ENCODE measurements at regions not wholly inside any gene's neighbourhood (a gene's known extent, or its start where the extent isn't known, plus 50 kb on each side); places are given as distances from the start of the nearest gene placed in this dataset.

DNA sequence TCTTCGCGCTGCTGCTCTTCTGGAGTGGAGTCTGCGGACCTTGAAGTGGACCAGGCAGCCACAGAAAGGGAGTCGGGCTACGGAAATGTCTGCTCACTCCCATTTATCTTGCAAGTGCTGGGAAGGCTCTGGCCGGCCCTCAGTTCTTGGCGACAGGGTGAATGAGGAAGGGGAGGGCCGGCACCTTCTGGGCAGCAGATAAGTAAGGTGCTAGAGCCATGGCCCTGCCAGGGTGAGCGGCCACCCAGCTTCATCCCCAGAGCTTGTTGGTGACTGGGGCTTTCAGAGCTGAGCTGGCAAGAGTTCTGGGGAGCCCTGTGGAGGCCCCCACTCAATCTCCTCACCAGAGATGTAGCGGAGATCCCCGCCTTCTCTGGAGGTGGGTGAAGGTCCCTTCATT is 103.5 kb downstream of the ASB7 start (continued):
- TF ChIP-seq, protein P1, sequence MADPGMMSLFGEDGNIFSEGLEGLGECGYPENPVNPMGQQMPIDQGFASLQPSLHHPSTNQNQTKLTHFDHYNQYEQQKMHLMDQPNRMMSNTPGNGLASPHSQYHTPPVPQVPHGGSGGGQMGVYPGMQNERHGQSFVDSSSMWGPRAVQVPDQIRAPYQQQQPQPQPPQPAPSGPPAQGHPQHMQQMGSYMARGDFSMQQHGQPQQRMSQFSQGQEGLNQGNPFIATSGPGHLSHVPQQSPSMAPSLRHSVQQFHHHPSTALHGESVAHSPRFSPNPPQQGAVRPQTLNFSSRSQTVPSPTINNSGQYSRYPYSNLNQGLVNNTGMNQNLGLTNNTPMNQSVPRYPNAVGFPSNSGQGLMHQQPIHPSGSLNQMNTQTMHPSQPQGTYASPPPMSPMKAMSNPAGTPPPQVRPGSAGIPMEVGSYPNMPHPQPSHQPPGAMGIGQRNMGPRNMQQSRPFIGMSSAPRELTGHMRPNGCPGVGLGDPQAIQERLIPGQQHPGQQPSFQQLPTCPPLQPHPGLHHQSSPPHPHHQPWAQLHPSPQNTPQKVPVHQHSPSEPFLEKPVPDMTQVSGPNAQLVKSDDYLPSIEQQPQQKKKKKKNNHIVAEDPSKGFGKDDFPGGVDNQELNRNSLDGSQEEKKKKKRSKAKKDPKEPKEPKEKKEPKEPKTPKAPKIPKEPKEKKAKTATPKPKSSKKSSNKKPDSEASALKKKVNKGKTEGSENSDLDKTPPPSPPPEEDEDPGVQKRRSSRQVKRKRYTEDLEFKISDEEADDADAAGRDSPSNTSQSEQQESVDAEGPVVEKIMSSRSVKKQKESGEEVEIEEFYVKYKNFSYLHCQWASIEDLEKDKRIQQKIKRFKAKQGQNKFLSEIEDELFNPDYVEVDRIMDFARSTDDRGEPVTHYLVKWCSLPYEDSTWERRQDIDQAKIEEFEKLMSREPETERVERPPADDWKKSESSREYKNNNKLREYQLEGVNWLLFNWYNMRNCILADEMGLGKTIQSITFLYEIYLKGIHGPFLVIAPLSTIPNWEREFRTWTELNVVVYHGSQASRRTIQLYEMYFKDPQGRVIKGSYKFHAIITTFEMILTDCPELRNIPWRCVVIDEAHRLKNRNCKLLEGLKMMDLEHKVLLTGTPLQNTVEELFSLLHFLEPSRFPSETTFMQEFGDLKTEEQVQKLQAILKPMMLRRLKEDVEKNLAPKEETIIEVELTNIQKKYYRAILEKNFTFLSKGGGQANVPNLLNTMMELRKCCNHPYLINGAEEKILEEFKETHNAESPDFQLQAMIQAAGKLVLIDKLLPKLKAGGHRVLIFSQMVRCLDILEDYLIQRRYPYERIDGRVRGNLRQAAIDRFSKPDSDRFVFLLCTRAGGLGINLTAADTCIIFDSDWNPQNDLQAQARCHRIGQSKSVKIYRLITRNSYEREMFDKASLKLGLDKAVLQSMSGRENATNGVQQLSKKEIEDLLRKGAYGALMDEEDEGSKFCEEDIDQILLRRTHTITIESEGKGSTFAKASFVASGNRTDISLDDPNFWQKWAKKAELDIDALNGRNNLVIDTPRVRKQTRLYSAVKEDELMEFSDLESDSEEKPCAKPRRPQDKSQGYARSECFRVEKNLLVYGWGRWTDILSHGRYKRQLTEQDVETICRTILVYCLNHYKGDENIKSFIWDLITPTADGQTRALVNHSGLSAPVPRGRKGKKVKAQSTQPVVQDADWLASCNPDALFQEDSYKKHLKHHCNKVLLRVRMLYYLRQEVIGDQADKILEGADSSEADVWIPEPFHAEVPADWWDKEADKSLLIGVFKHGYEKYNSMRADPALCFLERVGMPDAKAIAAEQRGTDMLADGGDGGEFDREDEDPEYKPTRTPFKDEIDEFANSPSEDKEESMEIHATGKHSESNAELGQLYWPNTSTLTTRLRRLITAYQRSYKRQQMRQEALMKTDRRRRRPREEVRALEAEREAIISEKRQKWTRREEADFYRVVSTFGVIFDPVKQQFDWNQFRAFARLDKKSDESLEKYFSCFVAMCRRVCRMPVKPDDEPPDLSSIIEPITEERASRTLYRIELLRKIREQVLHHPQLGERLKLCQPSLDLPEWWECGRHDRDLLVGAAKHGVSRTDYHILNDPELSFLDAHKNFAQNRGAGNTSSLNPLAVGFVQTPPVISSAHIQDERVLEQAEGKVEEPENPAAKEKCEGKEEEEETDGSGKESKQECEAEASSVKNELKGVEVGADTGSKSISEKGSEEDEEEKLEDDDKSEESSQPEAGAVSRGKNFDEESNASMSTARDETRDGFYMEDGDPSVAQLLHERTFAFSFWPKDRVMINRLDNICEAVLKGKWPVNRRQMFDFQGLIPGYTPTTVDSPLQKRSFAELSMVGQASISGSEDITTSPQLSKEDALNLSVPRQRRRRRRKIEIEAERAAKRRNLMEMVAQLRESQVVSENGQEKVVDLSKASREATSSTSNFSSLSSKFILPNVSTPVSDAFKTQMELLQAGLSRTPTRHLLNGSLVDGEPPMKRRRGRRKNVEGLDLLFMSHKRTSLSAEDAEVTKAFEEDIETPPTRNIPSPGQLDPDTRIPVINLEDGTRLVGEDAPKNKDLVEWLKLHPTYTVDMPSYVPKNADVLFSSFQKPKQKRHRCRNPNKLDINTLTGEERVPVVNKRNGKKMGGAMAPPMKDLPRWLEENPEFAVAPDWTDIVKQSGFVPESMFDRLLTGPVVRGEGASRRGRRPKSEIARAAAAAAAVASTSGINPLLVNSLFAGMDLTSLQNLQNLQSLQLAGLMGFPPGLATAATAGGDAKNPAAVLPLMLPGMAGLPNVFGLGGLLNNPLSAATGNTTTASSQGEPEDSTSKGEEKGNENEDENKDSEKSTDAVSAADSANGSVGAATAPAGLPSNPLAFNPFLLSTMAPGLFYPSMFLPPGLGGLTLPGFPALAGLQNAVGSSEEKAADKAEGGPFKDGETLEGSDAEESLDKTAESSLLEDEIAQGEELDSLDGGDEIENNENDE (IDR thresholded peaks at IDR 0.05; ENCODE audit: low read depth, low read length): no peak
- no peak for TF ChIP-seq JUN (IDR thresholded peaks at IDR 0.05; ENCODE audit: borderline replicate concordance, low read depth, low read length)
- TF ChIP-seq JUN (CRISPR knock-in tag; IDR thresholded peaks at IDR 0.05; ENCODE audit: borderline replicate concordance): no peak
- TF ChIP-seq, protein P2, sequence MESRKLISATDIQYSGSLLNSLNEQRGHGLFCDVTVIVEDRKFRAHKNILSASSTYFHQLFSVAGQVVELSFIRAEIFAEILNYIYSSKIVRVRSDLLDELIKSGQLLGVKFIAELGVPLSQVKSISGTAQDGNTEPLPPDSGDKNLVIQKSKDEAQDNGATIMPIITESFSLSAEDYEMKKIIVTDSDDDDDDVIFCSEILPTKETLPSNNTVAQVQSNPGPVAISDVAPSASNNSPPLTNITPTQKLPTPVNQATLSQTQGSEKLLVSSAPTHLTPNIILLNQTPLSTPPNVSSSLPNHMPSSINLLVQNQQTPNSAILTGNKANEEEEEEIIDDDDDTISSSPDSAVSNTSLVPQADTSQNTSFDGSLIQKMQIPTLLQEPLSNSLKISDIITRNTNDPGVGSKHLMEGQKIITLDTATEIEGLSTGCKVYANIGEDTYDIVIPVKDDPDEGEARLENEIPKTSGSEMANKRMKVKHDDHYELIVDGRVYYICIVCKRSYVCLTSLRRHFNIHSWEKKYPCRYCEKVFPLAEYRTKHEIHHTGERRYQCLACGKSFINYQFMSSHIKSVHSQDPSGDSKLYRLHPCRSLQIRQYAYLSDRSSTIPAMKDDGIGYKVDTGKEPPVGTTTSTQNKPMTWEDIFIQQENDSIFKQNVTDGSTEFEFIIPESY (CRISPR knock-in tag; IDR thresholded peaks at IDR 0.05): no peak

All from K562 (cell line).